ENCODE measurements at regions not wholly inside any gene's neighbourhood (a gene's known extent, or its start where the extent isn't known, plus 50 kb on each side); places are given as distances from the start of the nearest gene placed in this dataset.

DNA sequence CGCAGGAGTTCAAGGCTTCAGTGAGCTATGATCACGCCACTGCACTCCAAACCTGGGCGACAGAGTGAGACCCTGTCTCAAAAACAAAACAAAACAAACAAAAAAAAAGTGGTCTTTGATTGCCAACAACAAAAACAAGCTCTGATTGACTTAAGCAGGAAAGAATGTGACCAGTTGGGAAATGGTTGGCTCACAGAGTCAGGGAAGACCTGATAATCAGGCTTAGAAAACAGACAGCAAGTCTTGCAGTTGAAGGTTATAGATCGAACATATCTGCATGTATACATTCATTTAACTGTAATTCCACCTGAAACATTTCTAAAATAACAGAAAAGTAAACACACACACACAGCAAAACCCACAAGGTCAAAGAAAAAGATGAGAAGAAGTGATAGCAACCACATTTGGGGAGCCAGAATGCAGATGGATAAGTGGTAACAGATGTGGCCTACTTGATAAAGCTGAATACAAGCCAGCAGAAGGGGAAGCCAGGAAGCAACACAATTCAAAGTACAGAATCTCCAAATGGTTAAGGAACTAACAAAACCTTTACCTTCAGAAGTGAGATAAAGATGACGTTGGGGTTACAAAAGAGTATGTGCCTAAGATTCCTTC, 699.9 kb upstream of the ZNF385D start:
- Histone ChIP-seq H3K79me2 (ENCODE audit: insufficient read depth, low read length) (no peaks in the 10 kb centered on the region), H2AFZ (ENCODE audit: low read length) (no peak overlapping the region), H3K9ac (ENCODE audit: low read length) (no peak overlapping the region), H3F3A (ENCODE audit: insufficient read depth, low read length) (no peaks in the 10 kb centered on the region), H3K4me1 (ENCODE audit: insufficient read depth, low read length, severe bottlenecking) (no peaks in the 10 kb centered on the region), H4K20me1 (ENCODE audit: insufficient read depth, low read length) (no peaks in the 10 kb centered on the region), H3K9me3 (ENCODE audit: low read length) (no peaks in the 10 kb centered on the region), H3K36me3 (ENCODE audit: insufficient read depth, low read length) (no peaks in the 10 kb centered on the region), H3K27ac (ENCODE audit: low read depth, low read length, poor library complexity, severe bottlenecking) (no peak overlapping the region), H3K4me3 (ENCODE audit: low read depth, low read length, poor library complexity, severe bottlenecking) (no peak overlapping the region), H3K27me3 (ENCODE audit: insufficient read depth, low read length) (no peaks in the 10 kb centered on the region), H3K4me2 (ENCODE audit: low read length) (no peak overlapping the region), H3K9me2 (ENCODE audit: low read depth, low read length) (no peaks in the 10 kb centered on the region)
- TF ChIP-seq EZH2 (IDR thresholded peaks at IDR 0.05; ENCODE audit: borderline replicate concordance, low read length), result no peak
- TF ChIP-seq, protein P1, sequence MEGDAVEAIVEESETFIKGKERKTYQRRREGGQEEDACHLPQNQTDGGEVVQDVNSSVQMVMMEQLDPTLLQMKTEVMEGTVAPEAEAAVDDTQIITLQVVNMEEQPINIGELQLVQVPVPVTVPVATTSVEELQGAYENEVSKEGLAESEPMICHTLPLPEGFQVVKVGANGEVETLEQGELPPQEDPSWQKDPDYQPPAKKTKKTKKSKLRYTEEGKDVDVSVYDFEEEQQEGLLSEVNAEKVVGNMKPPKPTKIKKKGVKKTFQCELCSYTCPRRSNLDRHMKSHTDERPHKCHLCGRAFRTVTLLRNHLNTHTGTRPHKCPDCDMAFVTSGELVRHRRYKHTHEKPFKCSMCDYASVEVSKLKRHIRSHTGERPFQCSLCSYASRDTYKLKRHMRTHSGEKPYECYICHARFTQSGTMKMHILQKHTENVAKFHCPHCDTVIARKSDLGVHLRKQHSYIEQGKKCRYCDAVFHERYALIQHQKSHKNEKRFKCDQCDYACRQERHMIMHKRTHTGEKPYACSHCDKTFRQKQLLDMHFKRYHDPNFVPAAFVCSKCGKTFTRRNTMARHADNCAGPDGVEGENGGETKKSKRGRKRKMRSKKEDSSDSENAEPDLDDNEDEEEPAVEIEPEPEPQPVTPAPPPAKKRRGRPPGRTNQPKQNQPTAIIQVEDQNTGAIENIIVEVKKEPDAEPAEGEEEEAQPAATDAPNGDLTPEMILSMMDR (IDR thresholded peaks at IDR 0.05; ENCODE audit: low read length), result no peak

DNA sequence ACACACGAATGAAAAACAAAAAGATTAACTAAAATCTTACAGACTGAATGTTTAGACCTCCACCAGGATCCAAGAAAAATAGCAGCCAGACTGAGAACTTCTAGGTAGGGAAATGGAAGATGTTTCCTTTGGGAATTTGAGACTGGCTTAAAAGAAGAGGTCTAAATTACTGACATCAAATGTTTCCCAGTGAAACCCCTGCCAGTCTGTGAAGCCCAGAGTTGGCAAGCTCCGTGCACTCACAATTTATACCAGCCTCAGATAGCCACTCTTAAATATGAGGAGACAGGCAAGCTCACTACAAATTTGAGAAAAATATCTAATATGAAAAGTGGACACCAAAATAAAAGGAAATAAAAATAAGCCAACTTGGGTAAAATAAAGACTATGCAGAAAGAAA, 700.5 kb upstream of the ZNF385D start:
- Histone ChIP-seq H3K9ac (ENCODE audit: low read length) (no peak overlapping the region), H3F3A (ENCODE audit: insufficient read depth, low read length) (no peaks in the 10 kb centered on the region), H3K27me3 (ENCODE audit: insufficient read depth, low read length) (no peaks in the 10 kb centered on the region), H2AFZ (ENCODE audit: low read length) (no peak overlapping the region), H3K9me3 (ENCODE audit: low read length) (no peaks in the 10 kb centered on the region), H3K4me3 (ENCODE audit: low read depth, low read length, poor library complexity, severe bottlenecking) (no peak overlapping the region), H3K9me2 (ENCODE audit: low read depth, low read length) (no peaks in the 10 kb centered on the region), H3K36me3 (ENCODE audit: insufficient read depth, low read length) (no peaks in the 10 kb centered on the region), H3K4me1 (ENCODE audit: insufficient read depth, low read length, severe bottlenecking) (no peaks in the 10 kb centered on the region), H3K27ac (ENCODE audit: low read depth, low read length, poor library complexity, severe bottlenecking) (no peak overlapping the region), H3K4me2 (ENCODE audit: low read length) (no peak overlapping the region), H4K20me1 (ENCODE audit: insufficient read depth, low read length) (no peaks in the 10 kb centered on the region), H3K79me2 (ENCODE audit: insufficient read depth, low read length) (no peaks in the 10 kb centered on the region)
- TF ChIP-seq EZH2 (IDR thresholded peaks at IDR 0.05; ENCODE audit: borderline replicate concordance, low read length), result no peak
- TF ChIP-seq, protein P1 (IDR thresholded peaks at IDR 0.05; ENCODE audit: low read length), result no peak

DNA sequence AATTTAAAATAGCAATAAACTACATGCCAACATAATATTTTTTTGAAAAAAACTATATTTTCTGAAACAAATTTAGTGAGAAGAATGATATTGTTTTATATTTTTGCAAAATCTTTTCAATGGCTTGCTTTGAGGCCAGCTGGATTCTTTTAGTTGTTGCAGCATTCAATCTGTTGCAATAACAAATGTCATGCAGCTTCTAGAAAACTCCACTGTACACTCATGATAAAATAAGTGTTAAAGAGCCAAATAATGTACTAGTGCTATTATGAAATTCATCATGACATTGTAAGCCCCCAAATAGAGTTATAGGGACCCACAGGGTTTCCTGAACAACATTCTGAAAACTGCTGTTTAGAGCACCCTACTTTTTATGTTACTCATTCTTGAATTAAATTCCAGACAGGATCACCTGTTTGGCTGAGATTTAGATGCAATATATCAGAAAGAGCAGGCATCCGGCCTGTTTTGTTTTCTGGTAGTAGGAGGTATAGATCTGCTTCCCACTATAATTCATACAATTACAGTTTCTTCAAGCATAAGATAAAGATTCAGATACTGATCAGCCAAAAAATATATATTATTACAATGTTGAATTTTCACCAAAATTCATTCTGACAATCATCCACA, 703.0 kb upstream of the ZNF385D start:
- H3K27ac ChIP-seq (ENCODE audit: low read depth, low read length, poor library complexity, severe bottlenecking), result no peak overlapping the region
- no peaks in the 10 kb centered on the region for H3K9me3 ChIP-seq (ENCODE audit: low read length)
- H3K9ac ChIP-seq (ENCODE audit: low read length), result no peak overlapping the region
- no peak overlapping the region for H3K4me3 ChIP-seq (ENCODE audit: low read depth, low read length, poor library complexity, severe bottlenecking)
- no peaks in the 10 kb centered on the region for H4K20me1 ChIP-seq (ENCODE audit: insufficient read depth, low read length)
- TF ChIP-seq, protein P1 (IDR thresholded peaks at IDR 0.05; ENCODE audit: low read length), result no peak
- TF ChIP-seq EZH2 (IDR thresholded peaks at IDR 0.05; ENCODE audit: borderline replicate concordance, low read length), result no peak
- no peaks in the 10 kb centered on the region for H3K9me2 ChIP-seq (ENCODE audit: low read depth, low read length)
- H3K4me2 ChIP-seq (ENCODE audit: low read length), result no peak overlapping the region
- no peaks in the 10 kb centered on the region for H3K4me1 ChIP-seq (ENCODE audit: insufficient read depth, low read length, severe bottlenecking)
- no peaks in the 10 kb centered on the region for H3K36me3 ChIP-seq (ENCODE audit: insufficient read depth, low read length)
- no peaks in the 10 kb centered on the region for H3K27me3 ChIP-seq (ENCODE audit: insufficient read depth, low read length)
- H2AFZ ChIP-seq (ENCODE audit: low read length), result no peak overlapping the region
- H3K79me2 ChIP-seq (ENCODE audit: insufficient read depth, low read length), result no peaks in the 10 kb centered on the region
- no peaks in the 10 kb centered on the region for H3F3A ChIP-seq (ENCODE audit: insufficient read depth, low read length)
